GM12878 (cell line): ENCODE measurements at regions not wholly inside any gene's neighbourhood (a gene's known extent, or its start where the extent isn't known, plus 50 kb on each side); places are given as distances from the start of the nearest gene placed in this dataset.

Experiments used
- BCL11A ChIP-seq: IDR thresholded peaks from 2 replicates; pipeline ENCODE4 v1.6.1; 2011; ENCODE audit warnings: low read depth, low read length
- ETV6 ChIP-seq, 2 experiments: fragments of 450-650 bp in 1 of 2; IDR thresholded peaks in 1 of 2; conservative IDR thresholded peaks in 1 of 2; 2 replicates each; pipeline ENCODE4 v1.6.1; 2014; ENCODE audit warnings: antibody characterized with exemption in 1 of 2, borderline replicate concordance in 1 of 2, low read depth in 1 of 2, mild to moderate bottlenecking in 1 of 2, moderate library complexity in 1 of 2
- EZH2 ChIP-seq: IDR thresholded peaks from 2 replicates; pipeline ENCODE4 v1.6.1; 2012; ENCODE audit warnings: low read depth, mild to moderate bottlenecking, control low read depth, inconsistent platforms, low read length, borderline replicate concordance; ENCODE audit not compliant: control insufficient read depth
- MEF2B ChIP-seq: fragments of 450-650 bp; IDR thresholded peaks from 2 replicates; pipeline ENCODE4 v1.6.1; 2018; ENCODE audit warnings: mild to moderate bottlenecking, moderate library complexity; ENCODE audit not compliant: partially characterized antibody, poor library complexity, severe bottlenecking
- NR2C2 ChIP-seq: IDR thresholded peaks from 2 replicates; pipeline ENCODE4 v1.6.1; 2011; ENCODE audit warnings: borderline replicate concordance, low read depth; ENCODE audit not compliant: control insufficient read depth, insufficient read length
- RCOR1 ChIP-seq: conservative IDR thresholded peaks from 2 replicates; pipeline ENCODE4 v1.6.1; 2012; ENCODE audit warnings: low read depth, low read length, improper control_type of control experiment
- SREBF2 ChIP-seq: IDR thresholded peaks from 2 replicates; pipeline ENCODE4 v1.6.1; 2012; ENCODE audit warnings: mild to moderate bottlenecking, low read length
- SRF ChIP-seq, 2 experiments: IDR thresholded peaks; 2 replicates each; pipeline ENCODE4 v1.6.1; 2011; ENCODE audit warnings: low read depth in 2 of 2, low read length in 2 of 2, mild to moderate bottlenecking in 1 of 2, moderate library complexity in 1 of 2
- SUPT20H ChIP-seq: IDR thresholded peaks from 2 replicates; pipeline ENCODE4 v1.6.1; 2011; ENCODE audit warnings: low read depth, mild to moderate bottlenecking, low read length, moderate library complexity, borderline replicate concordance; ENCODE audit not compliant: control insufficient read depth
- TCF12 ChIP-seq: IDR thresholded peaks from 2 replicates; pipeline ENCODE4 v1.6.1; 2011; ENCODE audit warnings: low read depth, mild to moderate bottlenecking, low read length
- TF ChIP-seq, protein P1 (sequence below): IDR thresholded peaks from 2 replicates; pipeline ENCODE4 v1.6.1; 2012; ENCODE audit warnings: mild to moderate bottlenecking, low read depth, low read length
- TF ChIP-seq, protein P2 (sequence below), 3 experiments: IDR thresholded peaks in 2 of 3; conservative IDR thresholded peaks in 1 of 3; 2 replicates each; pipeline ENCODE4 v1.5.1; 2011; ENCODE audit warnings: low read depth in 3 of 3, low read length in 3 of 3, mild to moderate bottlenecking in 3 of 3, control low read depth in 2 of 3, moderate library complexity in 2 of 3, inconsistent platforms in 1 of 3, mixed read lengths in 1 of 3; ENCODE audit not compliant: control insufficient read depth in 2 of 3, insufficient read depth in 1 of 3; ENCODE audit errors: extremely low read depth in 1 of 3
- TF ChIP-seq, protein P3 (sequence below): IDR thresholded peaks from 2 replicates; pipeline ENCODE4 v1.6.1; 2012; ENCODE audit warnings: low read depth, low read length, improper control_type of control experiment

DNA sequence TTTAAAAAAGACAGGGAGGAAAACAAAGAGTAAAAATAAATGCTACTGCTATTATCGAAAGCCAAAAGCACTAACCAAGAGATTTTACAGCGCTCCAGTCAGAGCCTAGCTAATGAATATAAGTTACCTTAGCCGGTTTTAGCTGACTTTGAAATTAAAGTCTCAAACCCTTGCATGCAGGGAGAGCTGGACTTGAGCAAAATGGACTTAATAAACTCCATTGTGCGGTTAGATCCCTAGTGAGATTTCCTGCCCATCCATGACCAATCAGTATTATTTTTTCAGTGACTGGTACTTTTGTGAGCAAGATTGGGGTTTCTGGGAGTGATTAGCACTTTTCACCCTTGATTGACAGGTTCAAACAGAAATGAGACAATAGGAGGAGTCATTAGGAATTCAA lies 333.4 kb upstream of the ADGRL2 start:
- no peak for TF ChIP-seq SRF (IDR thresholded peaks at IDR 0.05; ENCODE audit: low read depth in 2 of 2, low read length in 2 of 2)
- TF ChIP-seq, protein P1, sequence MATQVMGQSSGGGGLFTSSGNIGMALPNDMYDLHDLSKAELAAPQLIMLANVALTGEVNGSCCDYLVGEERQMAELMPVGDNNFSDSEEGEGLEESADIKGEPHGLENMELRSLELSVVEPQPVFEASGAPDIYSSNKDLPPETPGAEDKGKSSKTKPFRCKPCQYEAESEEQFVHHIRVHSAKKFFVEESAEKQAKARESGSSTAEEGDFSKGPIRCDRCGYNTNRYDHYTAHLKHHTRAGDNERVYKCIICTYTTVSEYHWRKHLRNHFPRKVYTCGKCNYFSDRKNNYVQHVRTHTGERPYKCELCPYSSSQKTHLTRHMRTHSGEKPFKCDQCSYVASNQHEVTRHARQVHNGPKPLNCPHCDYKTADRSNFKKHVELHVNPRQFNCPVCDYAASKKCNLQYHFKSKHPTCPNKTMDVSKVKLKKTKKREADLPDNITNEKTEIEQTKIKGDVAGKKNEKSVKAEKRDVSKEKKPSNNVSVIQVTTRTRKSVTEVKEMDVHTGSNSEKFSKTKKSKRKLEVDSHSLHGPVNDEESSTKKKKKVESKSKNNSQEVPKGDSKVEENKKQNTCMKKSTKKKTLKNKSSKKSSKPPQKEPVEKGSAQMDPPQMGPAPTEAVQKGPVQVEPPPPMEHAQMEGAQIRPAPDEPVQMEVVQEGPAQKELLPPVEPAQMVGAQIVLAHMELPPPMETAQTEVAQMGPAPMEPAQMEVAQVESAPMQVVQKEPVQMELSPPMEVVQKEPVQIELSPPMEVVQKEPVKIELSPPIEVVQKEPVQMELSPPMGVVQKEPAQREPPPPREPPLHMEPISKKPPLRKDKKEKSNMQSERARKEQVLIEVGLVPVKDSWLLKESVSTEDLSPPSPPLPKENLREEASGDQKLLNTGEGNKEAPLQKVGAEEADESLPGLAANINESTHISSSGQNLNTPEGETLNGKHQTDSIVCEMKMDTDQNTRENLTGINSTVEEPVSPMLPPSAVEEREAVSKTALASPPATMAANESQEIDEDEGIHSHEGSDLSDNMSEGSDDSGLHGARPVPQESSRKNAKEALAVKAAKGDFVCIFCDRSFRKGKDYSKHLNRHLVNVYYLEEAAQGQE = no peak
- TF ChIP-seq, protein P2, sequence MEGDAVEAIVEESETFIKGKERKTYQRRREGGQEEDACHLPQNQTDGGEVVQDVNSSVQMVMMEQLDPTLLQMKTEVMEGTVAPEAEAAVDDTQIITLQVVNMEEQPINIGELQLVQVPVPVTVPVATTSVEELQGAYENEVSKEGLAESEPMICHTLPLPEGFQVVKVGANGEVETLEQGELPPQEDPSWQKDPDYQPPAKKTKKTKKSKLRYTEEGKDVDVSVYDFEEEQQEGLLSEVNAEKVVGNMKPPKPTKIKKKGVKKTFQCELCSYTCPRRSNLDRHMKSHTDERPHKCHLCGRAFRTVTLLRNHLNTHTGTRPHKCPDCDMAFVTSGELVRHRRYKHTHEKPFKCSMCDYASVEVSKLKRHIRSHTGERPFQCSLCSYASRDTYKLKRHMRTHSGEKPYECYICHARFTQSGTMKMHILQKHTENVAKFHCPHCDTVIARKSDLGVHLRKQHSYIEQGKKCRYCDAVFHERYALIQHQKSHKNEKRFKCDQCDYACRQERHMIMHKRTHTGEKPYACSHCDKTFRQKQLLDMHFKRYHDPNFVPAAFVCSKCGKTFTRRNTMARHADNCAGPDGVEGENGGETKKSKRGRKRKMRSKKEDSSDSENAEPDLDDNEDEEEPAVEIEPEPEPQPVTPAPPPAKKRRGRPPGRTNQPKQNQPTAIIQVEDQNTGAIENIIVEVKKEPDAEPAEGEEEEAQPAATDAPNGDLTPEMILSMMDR (IDR thresholded peaks at IDR 0.05 in 2 of 3, conservative IDR thresholded peaks at IDR 0.05 in 1 of 3; ENCODE audit: control insufficient read depth in 2 of 3, extremely low read depth in 1 of 3, insufficient read depth in 1 of 3, low read depth in 3 of 3, low read length in 3 of 3) = no peak
- no peak for TF ChIP-seq MEF2B
- no peak for TF ChIP-seq SUPT20H
- TF ChIP-seq NR2C2 = no peak
- TF ChIP-seq EZH2 = no peak
- no peak for TF ChIP-seq BCL11A
- TF ChIP-seq ETV6 (conservative IDR thresholded peaks at IDR 0.05 in 1 of 2, IDR thresholded peaks at IDR 0.05 in 1 of 2; ENCODE audit: borderline replicate concordance in 1 of 2, low read depth in 1 of 2) = no peak
- TF ChIP-seq, protein P3, sequence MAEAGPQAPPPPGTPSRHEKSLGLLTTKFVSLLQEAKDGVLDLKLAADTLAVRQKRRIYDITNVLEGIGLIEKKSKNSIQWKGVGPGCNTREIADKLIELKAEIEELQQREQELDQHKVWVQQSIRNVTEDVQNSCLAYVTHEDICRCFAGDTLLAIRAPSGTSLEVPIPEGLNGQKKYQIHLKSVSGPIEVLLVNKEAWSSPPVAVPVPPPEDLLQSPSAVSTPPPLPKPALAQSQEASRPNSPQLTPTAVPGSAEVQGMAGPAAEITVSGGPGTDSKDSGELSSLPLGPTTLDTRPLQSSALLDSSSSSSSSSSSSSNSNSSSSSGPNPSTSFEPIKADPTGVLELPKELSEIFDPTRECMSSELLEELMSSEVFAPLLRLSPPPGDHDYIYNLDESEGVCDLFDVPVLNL = no peak
- TF ChIP-seq RCOR1 = no peak
- no peak for TF ChIP-seq TCF12
- no peak for TF ChIP-seq SREBF2
